Ovary (tissue), 7 donors: ENCODE measurements at regions not wholly inside any gene's neighbourhood (a gene's known extent, or its start where the extent isn't known, plus 50 kb on each side); places are given as distances from the start of the nearest gene placed in this dataset.

Experiments used
- DNase-seq, 5 donors: peaks; one replicate each; pipeline ENCODE4 v3.0.0-alpha.2; 2019 to 2020
- H3K27ac ChIP-seq, 2 donors: fragments of 200-600 bp; one replicate each; pipeline versions ENCODE4 v1.5.1 to v1.8.0; 2019 to 2022
- H3K27me3 ChIP-seq: fragments of 200-600 bp; one replicate; pipeline ENCODE4 v1.8.0; 2022
- H3K36me3 ChIP-seq: fragments of 200-600 bp; sonication (generic); one replicate; pipeline ENCODE4 v1.5.1; 2019
- H3K4me1 ChIP-seq: one replicate; pipeline ENCODE4 v1.8.1; 2013; ENCODE audit warnings: mild to moderate bottlenecking, moderate library complexity; ENCODE audit not compliant: insufficient read depth
- H3K4me3 ChIP-seq: fragments of 200-600 bp; sonication (generic); one replicate; pipeline ENCODE4 v1.5.1; 2017
- H3K9me3 ChIP-seq, 2 donors: fragments of 200-600 bp in 1 of 2; sonication (generic) in 1 of 2; one replicate each; pipeline versions ENCODE4 v1.5.1 to v1.8.1; 2013 to 2019; ENCODE audit warnings: mild to moderate bottlenecking in 1 of 2, moderate library complexity in 1 of 2
- CTCF ChIP-seq, 3 donors: fragments of 450-650 bp in 2 of 3; fragments of 200-600 bp in 1 of 3; IDR thresholded peaks; one replicate each; pipeline versions ENCODE4 v1.5.1 to v1.8.0; 2016 to 2022; ENCODE audit warnings: antibody characterized with exemption in 3 of 3, mild to moderate bottlenecking in 1 of 3
- EP300 ChIP-seq: sonication (generic); formaldehyde crosslinking; IDR thresholded peaks from one replicate; pipeline ENCODE4 v1.6.1; 2017; ENCODE audit warnings: antibody characterized with exemption
- POLR2A ChIP-seq: fragments of 450-650 bp; IDR thresholded peaks from one replicate; pipeline ENCODE4 v1.6.1; 2017; ENCODE audit warnings: antibody characterized with exemption, mild to moderate bottlenecking, moderate library complexity
- WGBS, 3 donors: extraction: QIAGEN DNeasy Blood & Tissue Kit in 1 of 3; methylation state at CpG; one replicate each; pipeline versions ENCODE4 v1.1.5 to v1.1.7; 2013 to 2017; 5-methylcytosine and 5-hydroxymethylcytosine counted together
- intact Hi-C, 4 donors: fragments of 100-400 bp; cut with DNase I; formaldehyde crosslinking; loops; one replicate each; pipeline versions ENCODE4 v1.11.0 to v1.15.1; 2022 to 2023
- donor health status: DM: no; HTN: no; CAD: no; lungs with moderate emphysema.
- donor health status: DM: no; HTN: no; CAD: no.
- donor health status: Bipolar disorder and iron deficiency.
- donor health status: DM: no; HTN: no; CAD: no.
- donor health status: DM: yes; HTN: yes; CAD: no.

GRCh38 chr1:60699325-60699724 lies 383.0 kb upstream of the NFIA start:
- 30 to 41% (median 31%) methylated on average over 3 of the region's 3 CpGs for WGBS, 3 donors
- Histone ChIP-seq H3K4me3 (no peak overlapping the region), H3K36me3 (no peaks in the 10 kb centered on the region), H3K27ac (no peak overlapping the region), H3K9me3 (no peaks in the 10 kb centered on the region), H3K4me1 (no peaks in the 10 kb centered on the region), H3K27me3 (no peaks in the 10 kb centered on the region)
- DNase-seq, result no peak
- intact Hi-C loops, result no loop called here
- TF ChIP-seq CTCF (IDR thresholded peaks at IDR 0.05), result no peak
- TF ChIP-seq EP300, result no peak
- TF ChIP-seq POLR2A, result no peak

GRCh38 chr1:60697204-60697994 lies 385.0 kb upstream of the NFIA start:
- no peak for TF ChIP-seq EP300
- no peaks in the 10 kb centered on the region for H3K9me3 ChIP-seq
- no peaks in the 10 kb centered on the region for H3K36me3 ChIP-seq
- no peaks in the 10 kb centered on the region for H3K27me3 ChIP-seq
- WGBS, 3 donors, result 32 to 42% (median 34%) methylated on average over 4 of the region's 4 CpGs
- H3K4me3 ChIP-seq, result no peak overlapping the region
- no peak for DNase-seq
- intact Hi-C loops, result no loop called here
- H3K4me1 ChIP-seq, result no peaks in the 10 kb centered on the region
- H3K27ac ChIP-seq, result no peak overlapping the region

- intact Hi-C loops, result no loop called here
- Histone ChIP-seq H3K4me1 (no peaks in the 10 kb centered on the region), H3K36me3 (no peaks in the 10 kb centered on the region), H3K27me3 (no peaks in the 10 kb centered on the region), H3K9me3 (no peaks in the 10 kb centered on the region), H3K27ac (no peak overlapping the region), H3K4me3 (no peak overlapping the region)
- TF ChIP-seq CTCF (IDR thresholded peaks at IDR 0.05) (no peak), EP300 (no peak), POLR2A (no peak)
- WGBS, 3 donors, result 64 to 72% (median 70%) methylated on average over 1 of the region's 1 CpG
- DNase-seq, result no peak
Measured at GRCh38 chr1:60696512-60696911, 385.8 kb upstream of the NFIA start.

GRCh38 chr1:60695716-60696171 lies 386.6 kb upstream of the NFIA start:
- no peak overlapping the region for H3K4me3 ChIP-seq
- no peaks in the 10 kb centered on the region for H3K36me3 ChIP-seq
- no peak overlapping the region for H3K27ac ChIP-seq
- no peaks in the 10 kb centered on the region for H3K27me3 ChIP-seq
- DNase-seq, result no peak
- H3K4me1 ChIP-seq, result no peaks in the 10 kb centered on the region
- TF ChIP-seq POLR2A, result no peak
- TF ChIP-seq EP300, result no peak
- TF ChIP-seq CTCF (IDR thresholded peaks at IDR 0.05), result no peak
- intact Hi-C loops, result no loop called here
- no peaks in the 10 kb centered on the region for H3K9me3 ChIP-seq
- WGBS, 3 donors, result 87 to 88% (median 87%) methylated on average over 6 of the region's 6 CpGs

- intact Hi-C loops, result no loop called here
- no peaks in the 10 kb centered on the region for H3K4me1 ChIP-seq
- H3K36me3 ChIP-seq, result no peaks in the 10 kb centered on the region
- H3K9me3 ChIP-seq, result no peaks in the 10 kb centered on the region
- no peak overlapping the region for H3K27ac ChIP-seq
- H3K4me3 ChIP-seq, result no peak overlapping the region
- TF ChIP-seq EP300, result no peak
- TF ChIP-seq POLR2A, result no peak
- no peaks in the 10 kb centered on the region for H3K27me3 ChIP-seq
- 86 to 88% (median 88%) methylated on average over 4 of the region's 4 CpGs for WGBS, 3 donors
- no peak for DNase-seq
Measured at GRCh38 chr1:60694980-60695379, 387.4 kb upstream of the NFIA start.
